ENCODE measurements at regions not wholly inside any gene's neighbourhood (a gene's known extent, or its start where the extent isn't known, plus 50 kb on each side); places are given as distances from the start of the nearest gene placed in this dataset.

DNA sequence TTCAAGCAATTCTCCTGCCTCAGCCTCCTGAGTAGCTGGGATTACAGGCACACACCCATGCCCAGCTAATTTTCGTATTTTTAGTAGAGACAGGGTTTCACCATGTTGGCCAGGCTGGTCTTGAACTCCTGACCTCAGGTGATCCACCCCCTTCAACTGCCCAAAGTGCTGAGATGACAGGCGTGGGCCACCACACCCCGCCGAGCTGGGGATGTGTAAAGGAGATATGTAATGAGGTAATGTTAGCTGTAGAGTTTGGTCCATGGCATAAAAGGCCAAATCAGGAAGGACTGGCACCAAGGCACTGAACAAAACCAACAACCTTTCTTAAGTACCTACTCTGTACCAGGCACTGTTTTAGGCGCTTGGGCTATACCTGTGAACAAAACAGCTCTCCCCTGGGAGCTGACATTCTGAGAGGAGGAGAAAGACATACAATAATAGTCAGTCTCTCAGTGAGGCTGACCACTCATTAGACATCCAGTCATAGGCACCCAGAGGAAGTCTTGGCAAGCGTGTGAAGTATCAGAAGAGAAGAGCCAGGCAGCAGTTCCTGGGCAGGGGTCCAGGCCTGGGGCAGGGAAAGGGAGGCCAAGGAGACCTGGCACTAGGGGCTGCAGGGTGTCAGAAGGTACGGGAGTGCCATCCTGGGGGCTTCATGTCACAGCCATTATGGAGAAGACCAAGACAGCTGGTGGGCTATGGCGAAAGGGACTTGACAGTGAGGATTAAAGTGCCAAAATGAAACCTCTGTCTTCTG is 164.8 kb upstream of the DTNBP1 start:
- no peak for DNase-seq

- no peak for DNase-seq
Observed at GRCh38 chr6:15826814-15827318, 164.0 kb upstream of the DTNBP1 start.

DNA sequence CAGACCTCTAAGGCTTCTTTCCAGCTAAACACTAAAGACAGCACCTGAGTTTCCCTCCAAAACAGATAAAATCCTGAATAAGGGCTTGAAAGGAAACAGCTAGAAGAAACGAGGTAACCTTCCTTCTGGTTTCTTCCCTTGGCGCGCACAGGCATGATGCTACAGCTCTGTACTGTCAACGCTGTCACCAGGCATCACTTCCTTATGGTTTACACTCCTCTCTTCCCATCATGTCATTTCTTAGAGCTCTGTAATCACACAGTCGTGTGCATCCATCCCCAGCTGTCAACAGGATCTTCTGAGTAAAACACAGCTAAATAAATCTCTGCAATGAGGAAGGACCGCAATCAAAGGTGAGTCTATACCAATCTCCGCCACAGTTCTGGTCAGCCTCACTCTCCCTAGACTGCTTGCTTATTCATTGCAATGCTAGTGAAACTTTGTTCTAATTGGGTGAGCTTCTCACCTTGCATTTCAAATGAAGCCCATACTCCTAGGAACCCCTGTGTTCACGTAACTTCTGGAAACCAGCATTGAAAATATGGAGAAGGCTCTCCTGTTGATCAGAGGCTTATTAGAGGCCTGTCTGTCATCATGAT is 162.6 kb upstream of the DTNBP1 start:
- no peak for DNase-seq

- DNase-seq = no peak
Observed at GRCh38 chr6:15824811-15825210, 162.0 kb upstream of the DTNBP1 start.

- no peak for DNase-seq
Observed at GRCh38 chr6:15823838-15824414, 161.1 kb upstream of the DTNBP1 start.

DNA sequence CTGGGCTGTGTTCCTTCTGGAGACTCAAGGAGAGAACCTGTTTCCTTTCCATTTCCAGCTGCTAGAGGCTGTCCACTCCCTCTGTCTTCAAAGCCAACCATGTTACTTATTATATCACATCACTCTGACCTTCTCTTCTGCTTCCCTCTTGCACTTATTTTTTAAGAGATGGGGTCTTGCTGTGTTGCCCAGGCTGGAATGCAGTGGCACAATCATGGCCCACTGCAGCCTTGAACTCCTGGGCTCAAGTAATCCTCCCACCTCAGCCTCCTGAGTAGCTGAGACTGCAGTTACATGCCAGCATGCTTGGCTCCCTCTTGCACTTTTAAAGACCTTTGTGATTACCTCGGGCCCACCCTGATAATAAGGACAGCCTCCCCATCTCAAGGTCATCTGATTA is 160.0 kb upstream of the DTNBP1 start:
- no peak for DNase-seq

- no peak for DNase-seq
Observed at GRCh38 chr6:15819841-15820240, 157.0 kb upstream of the DTNBP1 start.

- DNase-seq = peak in 1 of 5 experiments; percentile 54
Observed at GRCh38 chr6:15819226-15819625, 156.4 kb upstream of the DTNBP1 start.

- no peak for DNase-seq
Observed at GRCh38 chr6:15818491-15818890, 155.7 kb upstream of the DTNBP1 start.

DNA sequence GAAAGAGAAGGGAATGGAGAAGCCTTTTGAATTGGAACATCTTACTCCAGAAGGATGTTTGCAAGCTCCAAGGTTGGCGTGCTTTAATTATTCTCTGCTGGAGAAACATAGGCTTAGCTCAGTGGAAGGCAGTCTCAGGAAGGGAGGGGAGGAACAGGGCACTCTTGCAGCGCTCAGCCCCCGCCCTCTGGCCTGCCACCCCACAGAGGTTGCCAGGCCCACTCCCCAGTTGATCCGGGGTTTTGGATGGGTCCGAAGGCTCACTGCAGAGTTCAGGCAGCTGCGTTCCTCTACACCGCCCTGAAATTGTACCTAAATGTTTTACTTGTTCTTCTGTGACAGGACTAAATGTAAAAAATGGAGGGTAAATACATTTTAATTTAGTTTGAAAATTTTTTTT is 155.2 kb upstream of the DTNBP1 start:
- no peak for DNase-seq

- DNase-seq = no peak
Observed at GRCh38 chr6:15817100-15817499, 154.3 kb upstream of the DTNBP1 start.

GRCh38 chr6:15816661-15817060 is 153.8 kb upstream of the DTNBP1 start:
- no peak for DNase-seq

GRCh38 chr6:15813698-15814097 is 150.9 kb upstream of the DTNBP1 start:
- peak in 1 of 5 experiments; percentile 9 for DNase-seq

- no peak for DNase-seq
Observed at GRCh38 chr6:15811107-15811506, 148.3 kb upstream of the DTNBP1 start.

- no peak for DNase-seq
Observed at GRCh38 chr6:15810618-15811017, 147.8 kb upstream of the DTNBP1 start.

DNA sequence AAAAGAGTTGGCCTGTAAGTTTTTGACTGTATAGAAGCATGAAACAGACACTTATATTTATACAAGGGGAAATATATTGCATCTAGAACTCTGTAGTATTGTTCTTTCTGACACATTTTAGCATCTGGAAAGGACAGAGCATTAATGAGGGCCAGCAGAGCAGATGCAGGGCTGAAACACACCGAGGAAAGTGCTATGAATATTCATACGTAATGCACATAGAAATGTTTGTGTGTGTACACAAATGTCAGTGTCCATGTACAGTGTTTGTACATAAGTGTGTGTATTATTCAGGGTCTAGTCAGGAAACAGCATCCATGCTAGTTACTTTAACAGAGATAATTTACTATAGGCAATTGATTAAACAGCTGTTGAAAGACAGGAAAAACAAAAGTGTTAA is 146.5 kb upstream of the DTNBP1 start:
- DNase-seq = no peak

DNA sequence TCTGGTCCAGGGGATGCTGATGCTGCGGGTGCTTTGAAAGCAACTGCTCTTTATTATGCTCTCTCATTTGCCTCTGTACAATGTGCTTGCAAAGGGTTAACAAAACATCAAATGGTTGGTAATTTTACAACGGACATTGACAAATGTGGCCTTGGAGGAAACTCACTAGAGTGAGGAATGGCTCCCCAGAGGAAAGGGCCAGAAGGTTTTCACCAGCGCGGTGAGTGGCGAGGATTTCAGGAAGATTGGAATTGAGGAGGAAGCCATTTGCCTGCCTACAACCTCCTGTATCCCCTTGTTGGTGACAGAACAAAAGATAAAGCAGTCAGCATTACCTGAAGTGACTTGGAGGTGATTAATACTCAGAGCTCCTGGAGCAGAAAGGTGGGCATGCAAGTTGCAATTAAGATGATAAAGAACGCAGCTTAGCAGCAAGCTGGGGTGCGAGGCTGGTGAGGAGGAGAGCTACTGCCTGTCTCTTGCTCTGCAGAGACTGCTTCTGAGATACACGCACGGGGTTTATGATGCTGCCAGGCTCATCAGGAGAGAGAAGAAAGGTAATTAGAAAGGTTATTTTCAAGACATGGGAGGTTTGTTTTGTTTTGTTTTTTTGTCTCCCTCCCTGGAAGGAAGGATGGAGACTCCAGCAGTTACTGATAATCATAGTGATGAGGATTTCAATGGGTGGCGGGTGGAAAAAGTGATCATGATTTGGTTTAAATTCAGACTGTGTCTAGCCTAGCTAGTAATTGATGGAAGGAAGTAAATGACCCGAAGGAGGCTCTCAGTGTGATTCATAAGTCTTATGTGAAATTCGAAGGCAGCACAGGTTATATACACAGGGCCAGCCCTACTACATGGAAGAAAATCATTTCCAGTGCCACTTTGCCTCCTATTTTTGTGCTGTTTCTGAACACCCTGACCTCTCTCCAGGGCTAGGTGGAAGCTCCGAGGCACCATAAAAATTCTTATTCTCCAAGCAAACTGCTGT is 141.6 kb upstream of the DTNBP1 start:
- DNase-seq = no peak

DNA sequence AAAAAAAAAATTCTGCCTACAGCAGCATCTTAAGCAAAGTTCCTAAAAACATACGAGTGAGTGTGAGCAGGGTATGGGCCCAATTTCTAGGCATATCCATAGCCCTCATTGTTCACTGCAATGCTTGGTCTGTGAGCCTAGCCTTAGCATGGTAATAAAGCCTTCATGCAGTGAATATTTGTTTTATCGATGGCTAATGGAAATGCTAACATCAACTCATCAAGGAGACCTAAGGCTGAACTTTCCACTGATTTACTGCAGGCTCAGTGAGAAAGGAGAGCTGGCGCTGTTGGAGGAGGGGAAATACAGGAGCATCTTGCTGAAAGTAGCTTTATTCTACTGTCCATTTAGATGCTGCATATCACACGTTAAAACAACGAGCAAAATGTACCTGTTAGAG is 139.6 kb upstream of the DTNBP1 start:
- no peak for DNase-seq

DNA sequence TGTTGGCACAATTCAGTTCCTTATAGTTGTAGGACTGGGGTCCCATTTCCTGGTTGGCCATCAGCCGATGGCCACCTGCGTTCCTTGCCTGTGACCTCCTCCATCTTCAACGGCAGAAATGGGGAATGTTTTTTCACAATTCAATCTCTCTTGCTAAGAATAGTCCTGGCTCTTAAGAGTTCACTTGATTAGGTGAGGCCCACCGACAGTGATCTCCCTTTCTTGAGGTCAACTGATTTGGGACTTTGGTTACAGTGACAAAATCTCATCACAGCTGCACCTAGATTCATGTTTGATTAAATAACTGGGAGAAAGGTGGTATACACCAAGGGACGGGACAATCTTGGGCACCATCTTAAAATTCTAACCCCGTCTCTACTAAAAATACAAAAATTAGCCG is 139.1 kb upstream of the DTNBP1 start:
- no peak for DNase-seq

DNA sequence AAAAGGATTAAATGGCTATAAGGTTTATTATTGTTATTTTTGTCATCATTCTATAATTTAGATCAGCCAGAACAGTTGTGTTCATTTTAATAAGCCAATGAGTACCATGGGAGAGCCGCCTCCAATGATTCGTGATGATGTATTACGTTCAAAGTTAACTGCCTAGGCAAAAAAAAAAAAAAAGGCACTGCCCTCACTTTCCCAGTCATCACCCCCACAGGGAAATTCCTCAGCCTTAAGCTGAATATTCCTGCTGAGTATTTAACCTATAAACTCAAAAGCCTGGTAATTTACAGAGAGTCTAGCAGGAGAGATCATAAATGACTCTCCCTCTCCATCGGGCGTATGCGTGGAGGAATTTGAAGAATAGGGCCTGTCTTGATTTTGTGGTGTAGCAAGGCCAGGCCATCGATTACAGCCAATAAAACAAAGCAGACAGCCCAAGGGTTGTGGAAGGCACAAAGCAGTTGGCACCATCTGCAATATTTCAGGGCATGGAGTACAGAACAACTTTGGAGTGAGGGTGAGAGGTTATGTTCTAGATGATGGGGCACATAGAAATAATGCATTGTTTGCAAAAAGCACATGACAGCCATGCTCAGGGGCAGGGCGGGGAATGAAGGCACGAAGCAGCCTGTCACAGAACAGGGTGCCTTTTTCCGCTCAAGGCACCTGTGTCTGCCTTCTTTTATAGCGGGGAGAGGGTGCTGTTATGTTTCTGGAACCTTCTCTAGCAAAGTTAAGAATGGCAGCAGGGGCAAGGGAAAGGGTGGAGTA is 138.2 kb upstream of the DTNBP1 start:
- DNase-seq = no peak

DNA sequence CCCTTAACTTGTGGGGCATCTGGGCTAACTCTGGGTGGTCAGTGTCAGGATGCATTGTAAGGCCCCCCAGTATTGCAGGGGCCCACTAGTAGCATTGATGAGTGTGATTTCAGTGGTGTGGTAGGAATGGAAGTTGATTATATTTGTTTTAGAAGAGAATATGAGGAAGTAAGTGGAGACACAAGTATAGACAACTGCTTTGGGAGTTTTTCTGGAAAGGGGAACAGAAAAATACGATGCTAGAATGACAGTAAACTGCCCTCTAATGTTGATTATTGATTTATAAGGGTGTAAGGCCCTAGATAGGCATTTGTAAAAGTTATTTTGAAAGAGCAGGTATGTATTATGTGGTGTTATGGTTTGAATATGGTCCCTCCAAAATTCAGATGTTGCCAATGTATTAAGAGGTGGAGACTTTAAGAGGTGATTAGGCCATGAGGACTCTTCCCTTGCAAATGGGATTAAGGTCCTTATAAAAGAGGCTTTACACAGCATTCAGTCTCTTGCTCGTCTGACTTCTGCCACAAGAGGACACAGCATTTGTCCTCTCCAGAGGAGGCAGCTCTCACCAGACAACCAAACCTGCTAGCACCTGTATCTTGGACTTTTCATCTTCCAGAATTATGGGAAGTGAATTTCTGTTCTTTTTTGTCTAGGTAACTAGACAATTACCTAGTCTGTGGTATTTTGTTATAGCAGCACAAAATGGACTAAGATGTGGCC is 135.9 kb upstream of the DTNBP1 start:
- no peak for DNase-seq
